ENCODE measurements at regions not wholly inside any gene's neighbourhood (a gene's known extent, or its start where the extent isn't known, plus 50 kb on each side); places are given as distances from the start of the nearest gene placed in this dataset.

- Histone ChIP-seq H3K9me3 (ENCODE audit: control insufficient read depth, insufficient read depth, low read length) (no peaks in the 10 kb centered on the region), H3K36me3 (ENCODE audit: insufficient read depth, low read length) (no peaks in the 10 kb centered on the region), H3K9ac (ENCODE audit: low read depth, low read length) (no peak overlapping the region), H3K4me1 (ENCODE audit: insufficient read depth, low read length) (peaks cover 7% of the 10 kb centered on the region)
These were observed 55.6 kb upstream of the CCSER1 start for GRCh38 chr4:90071289-90072235.

GRCh38 chr4:90074322-90074886, 52.8 kb upstream of the CCSER1 start:
- Histone ChIP-seq H3K4me1 (ENCODE audit: insufficient read depth, low read length) (peaks cover 7% of the 10 kb centered on the region), H3K36me3 (ENCODE audit: insufficient read depth, low read length) (no peaks in the 10 kb centered on the region), H3K9ac (ENCODE audit: low read depth, low read length) (no peak overlapping the region), H3K9me3 (ENCODE audit: control insufficient read depth, insufficient read depth, low read length) (no peaks in the 10 kb centered on the region)

Data from ES-I3 (cell line).